ENCODE measurements at regions not wholly inside any gene's neighbourhood (a gene's known extent, or its start where the extent isn't known, plus 50 kb on each side); places are given as distances from the start of the nearest gene placed in this dataset.

DNA sequence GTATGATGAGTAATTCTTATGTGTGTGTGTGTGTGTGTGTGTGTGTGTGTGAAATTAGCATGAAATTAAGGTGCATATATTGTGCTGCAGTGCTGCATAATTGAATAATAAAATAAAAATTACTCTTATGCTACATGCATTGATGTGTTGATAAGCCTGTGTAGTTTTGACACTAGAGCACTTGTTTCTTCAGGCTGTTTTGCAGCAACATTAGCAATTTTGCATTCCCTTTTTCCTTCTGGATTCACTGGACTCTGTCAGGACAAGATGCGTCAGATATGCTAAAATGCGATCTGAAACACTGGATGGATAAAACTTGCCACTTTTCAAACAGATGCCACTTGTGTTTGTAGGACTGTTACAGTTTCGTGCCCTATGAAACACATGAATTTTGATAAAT, 175.4 kb upstream of the ATP6AP2 start:
- Mint-ChIP-seq H3K9me3 (ENCODE audit: low read depth) (peaks cover 27% of the 10 kb centered on the region), H3K36me3 (ENCODE audit: low read depth) (peaks cover 3% of the 10 kb centered on the region), H3K27ac (ENCODE audit: unreplicated experiment) (no peak overlapping the region), H3K27me3 (ENCODE audit: low read depth) (peaks cover 2% of the 10 kb centered on the region), H3K4me1 (ENCODE audit: low read depth) (no peaks in the 10 kb centered on the region), H3K4me3 (ENCODE audit: unreplicated experiment) (no peak overlapping the region)
- no peak for DNase-seq (ENCODE audit: low spot score)
- TF ChIP-seq, protein P1, sequence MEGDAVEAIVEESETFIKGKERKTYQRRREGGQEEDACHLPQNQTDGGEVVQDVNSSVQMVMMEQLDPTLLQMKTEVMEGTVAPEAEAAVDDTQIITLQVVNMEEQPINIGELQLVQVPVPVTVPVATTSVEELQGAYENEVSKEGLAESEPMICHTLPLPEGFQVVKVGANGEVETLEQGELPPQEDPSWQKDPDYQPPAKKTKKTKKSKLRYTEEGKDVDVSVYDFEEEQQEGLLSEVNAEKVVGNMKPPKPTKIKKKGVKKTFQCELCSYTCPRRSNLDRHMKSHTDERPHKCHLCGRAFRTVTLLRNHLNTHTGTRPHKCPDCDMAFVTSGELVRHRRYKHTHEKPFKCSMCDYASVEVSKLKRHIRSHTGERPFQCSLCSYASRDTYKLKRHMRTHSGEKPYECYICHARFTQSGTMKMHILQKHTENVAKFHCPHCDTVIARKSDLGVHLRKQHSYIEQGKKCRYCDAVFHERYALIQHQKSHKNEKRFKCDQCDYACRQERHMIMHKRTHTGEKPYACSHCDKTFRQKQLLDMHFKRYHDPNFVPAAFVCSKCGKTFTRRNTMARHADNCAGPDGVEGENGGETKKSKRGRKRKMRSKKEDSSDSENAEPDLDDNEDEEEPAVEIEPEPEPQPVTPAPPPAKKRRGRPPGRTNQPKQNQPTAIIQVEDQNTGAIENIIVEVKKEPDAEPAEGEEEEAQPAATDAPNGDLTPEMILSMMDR (IDR thresholded peaks at IDR 0.05), result no peak

GRCh38 chrX:40403757-40404156, 177.0 kb upstream of the ATP6AP2 start:
- H3K27ac Mint-ChIP-seq (ENCODE audit: unreplicated experiment), result no peak overlapping the region
- H3K9me3 Mint-ChIP-seq (ENCODE audit: low read depth), result peaks cover 14% of the 10 kb centered on the region
- peaks cover 2% of the 10 kb centered on the region for H3K27me3 Mint-ChIP-seq (ENCODE audit: low read depth)
- H3K36me3 Mint-ChIP-seq (ENCODE audit: low read depth), result peaks cover 3% of the 10 kb centered on the region
- no peak for DNase-seq (ENCODE audit: low spot score)
- TF ChIP-seq, protein P1 (IDR thresholded peaks at IDR 0.05), result no peak
- H3K4me3 Mint-ChIP-seq (ENCODE audit: unreplicated experiment), result no peak overlapping the region
- H3K4me1 Mint-ChIP-seq (ENCODE audit: low read depth), result no peaks in the 10 kb centered on the region

DNA sequence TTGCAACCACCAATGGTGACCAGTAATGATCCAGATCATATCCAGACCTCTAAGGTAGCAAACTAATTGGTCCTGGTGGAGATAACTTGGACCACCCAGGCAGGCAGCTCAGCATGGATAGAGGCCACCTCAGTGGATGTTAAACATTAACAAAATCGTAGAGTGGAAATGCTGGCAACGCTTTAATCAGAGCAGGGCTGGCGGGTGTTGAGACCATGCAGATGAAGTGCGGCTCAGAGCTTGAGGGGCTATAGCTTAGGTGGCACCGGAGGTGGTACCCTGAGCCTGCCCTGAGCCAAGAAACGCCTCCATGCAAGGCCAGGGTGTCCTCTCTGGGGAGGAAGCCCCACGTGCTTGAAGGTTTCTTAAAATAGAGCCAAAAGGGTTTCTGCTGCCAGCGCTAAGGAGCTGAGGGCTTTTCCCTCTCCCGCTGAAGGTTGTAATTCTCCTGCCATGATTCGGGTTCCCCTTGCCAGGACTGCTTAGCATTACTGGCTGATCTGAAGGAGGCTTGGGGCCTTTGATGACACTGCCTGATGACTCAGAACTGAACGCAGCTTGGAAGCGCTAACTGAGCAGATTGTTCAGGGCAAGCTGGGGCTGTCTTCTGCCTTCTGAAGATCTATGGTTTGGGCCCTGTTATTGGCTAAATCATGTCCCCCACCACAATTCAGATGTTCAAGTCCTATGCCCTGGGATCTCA, 177.8 kb upstream of the ATP6AP2 start:
- DNase-seq (ENCODE audit: low spot score), result no peak
- H3K9me3 Mint-ChIP-seq (ENCODE audit: low read depth), result peaks cover 10% of the 10 kb centered on the region
- peaks cover 3% of the 10 kb centered on the region for H3K36me3 Mint-ChIP-seq (ENCODE audit: low read depth)
- no peak overlapping the region for H3K4me3 Mint-ChIP-seq (ENCODE audit: unreplicated experiment)
- TF ChIP-seq, protein P1 (IDR thresholded peaks at IDR 0.05), result no peak
- no peak overlapping the region for H3K27ac Mint-ChIP-seq (ENCODE audit: unreplicated experiment)
- no peaks in the 10 kb centered on the region for H3K27me3 Mint-ChIP-seq (ENCODE audit: low read depth)
- no peaks in the 10 kb centered on the region for H3K4me1 Mint-ChIP-seq (ENCODE audit: low read depth)

DNA sequence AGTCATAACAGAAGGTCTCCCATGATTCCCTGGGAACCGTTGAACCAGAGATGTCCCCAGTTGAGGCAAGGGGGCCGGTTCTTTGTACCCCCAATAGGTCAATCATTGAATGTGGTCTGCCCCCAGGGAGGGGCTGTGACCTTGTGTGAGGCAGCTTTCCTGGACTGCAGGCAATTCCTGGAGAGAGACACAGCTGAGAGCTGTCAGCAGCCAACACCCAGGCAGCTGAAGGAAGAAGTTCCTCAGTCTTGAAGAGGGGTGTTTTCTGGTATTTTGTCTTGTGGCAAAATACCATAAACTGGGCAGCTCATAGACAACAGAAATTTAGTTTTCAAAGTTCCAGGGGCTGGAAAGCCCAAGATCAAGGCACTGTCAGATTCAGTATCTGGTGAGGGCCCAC, 185.7 kb upstream of the ATP6AP2 start:
- H3K4me3 Mint-ChIP-seq (ENCODE audit: unreplicated experiment), result no peak overlapping the region
- peaks cover 15% of the 10 kb centered on the region for H3K9me3 Mint-ChIP-seq (ENCODE audit: low read depth)
- no peak overlapping the region for H3K27ac Mint-ChIP-seq (ENCODE audit: unreplicated experiment)
- no peak for DNase-seq (ENCODE audit: low spot score)
- H3K36me3 Mint-ChIP-seq (ENCODE audit: low read depth), result no peaks in the 10 kb centered on the region
- TF ChIP-seq, protein P1 (IDR thresholded peaks at IDR 0.05), result no peak
- no peaks in the 10 kb centered on the region for H3K27me3 Mint-ChIP-seq (ENCODE audit: low read depth)
- no peaks in the 10 kb centered on the region for H3K4me1 Mint-ChIP-seq (ENCODE audit: low read depth)

GRCh38 chrX:40394302-40394701, 186.5 kb upstream of the ATP6AP2 start:
- Mint-ChIP-seq H3K4me3 (ENCODE audit: unreplicated experiment) (no peak overlapping the region), H3K36me3 (ENCODE audit: low read depth) (no peaks in the 10 kb centered on the region), H3K4me1 (ENCODE audit: low read depth) (no peaks in the 10 kb centered on the region), H3K27ac (ENCODE audit: unreplicated experiment) (no peak overlapping the region), H3K9me3 (ENCODE audit: low read depth) (peaks cover 17% of the 10 kb centered on the region), H3K27me3 (ENCODE audit: low read depth) (no peaks in the 10 kb centered on the region)
- TF ChIP-seq, protein P1 (IDR thresholded peaks at IDR 0.05), result no peak
- no peak for DNase-seq (ENCODE audit: low spot score)
